NCI-H2196 treated with DMSO at 0.1 percent for 48 hours (cell line): ENCODE measurements at regions not wholly inside any gene's neighbourhood (a gene's known extent, or its start where the extent isn't known, plus 50 kb on each side); places are given as distances from the start of the nearest gene placed in this dataset.
"Not testable (repeated sequence)": the region's sequence is repeated elsewhere in the genome, so short reads cannot be mapped to it uniquely, and the experiment has no call there.

ENCODE experiments used
- DNase-seq: peaks from one replicate; lab custom pipeline; 2025; ENCODE audit not compliant: unreplicated experiment; lab: John Stamatoyannopoulos, UW

- DNase-seq: no peak
These were observed 362.8 kb upstream of the FOXK1 start for GRCh38 chr7:4319280-4319679.

- DNase-seq: no peak
These were observed 356.4 kb upstream of the FOXK1 start for GRCh38 chr7:4325732-4326131.

GRCh38 chr7:4331711-4332110 lies 350.4 kb upstream of the FOXK1 start:
- DNase-seq: no peak

GRCh38 chr7:4338556-4338955 lies 343.5 kb upstream of the FOXK1 start:
- DNase-seq: no peak

GRCh38 chr7:4343272-4344247 lies 338.5 kb upstream of the FOXK1 start:
- DNase-seq: no peak

- DNase-seq: no peak
These were observed 337.1 kb upstream of the FOXK1 start for GRCh38 chr7:4345004-4345403.

- no peak for DNase-seq
These were observed 330.0 kb upstream of the FOXK1 start for GRCh38 chr7:4352069-4352468.

GRCh38 chr7:4361774-4362173 lies 320.3 kb upstream of the FOXK1 start:
- no peak for DNase-seq

- DNase-seq: no peak
These were observed 298.5 kb upstream of the FOXK1 start for GRCh38 chr7:4383584-4383983.

GRCh38 chr7:4386190-4386589 lies 295.9 kb upstream of the FOXK1 start:
- no peak for DNase-seq

- not testable (repeated sequence) for DNase-seq
These were observed 291.0 kb upstream of the FOXK1 start for GRCh38 chr7:4391103-4391502.

GRCh38 chr7:4394736-4395135 lies 287.4 kb upstream of the FOXK1 start:
- DNase-seq: no peak

- no peak for DNase-seq
These were observed 283.0 kb upstream of the FOXK1 start for GRCh38 chr7:4399121-4399520.

GRCh38 chr7:4399596-4399995 lies 282.5 kb upstream of the FOXK1 start:
- DNase-seq: no peak

- DNase-seq: no peak
These were observed 275.6 kb upstream of the FOXK1 start for GRCh38 chr7:4406288-4407058.

- no peak for DNase-seq
These were observed 272.1 kb upstream of the FOXK1 start for GRCh38 chr7:4409946-4410345.

GRCh38 chr7:4416396-4417056 lies 265.6 kb upstream of the FOXK1 start:
- DNase-seq: peak; percentile 16

GRCh38 chr7:4428526-4428925 lies 253.6 kb upstream of the FOXK1 start:
- DNase-seq: no peak

- no peak for DNase-seq
These were observed 251.9 kb upstream of the FOXK1 start for GRCh38 chr7:4430227-4430626.

- DNase-seq: no peak
These were observed 247.8 kb upstream of the FOXK1 start for GRCh38 chr7:4434306-4434705.

- DNase-seq: no peak
These were observed 245.7 kb upstream of the FOXK1 start for GRCh38 chr7:4436361-4436895.
